Ascending aorta (tissue), 2 donors: ENCODE measurements at regions not wholly inside any gene's neighbourhood (a gene's known extent, or its start where the extent isn't known, plus 50 kb on each side); places are given as distances from the start of the nearest gene placed in this dataset.

ENCODE experiments used
- DNase-seq, 2 donors: peaks; one replicate each; pipeline ENCODE4 v3.0.0-alpha.2; 2019; ENCODE audit warnings: low spot score in 2 of 2
- H3K27ac ChIP-seq, 2 donors: fragments of 200-600 bp; sonication (generic); one replicate each; pipeline ENCODE4 v1.5.1; 2016 to 2017; ENCODE audit warnings: mild to moderate bottlenecking in 1 of 2
- H3K27me3 ChIP-seq: fragments of 200-600 bp; sonication (generic); one replicate; pipeline ENCODE4 v1.5.1; 2017
- H3K36me3 ChIP-seq, 2 donors: fragments of 200-600 bp; sonication (generic); one replicate each; pipeline ENCODE4 v1.5.1; 2016
- H3K4me1 ChIP-seq, 2 donors: fragments of 200-600 bp; sonication (generic); one replicate each; pipeline ENCODE4 v1.5.1; 2016 to 2017; ENCODE audit warnings: mild to moderate bottlenecking in 1 of 2
- H3K4me3 ChIP-seq, 2 donors: fragments of 200-600 bp; sonication (generic); one replicate each; pipeline ENCODE4 v1.5.1; 2016 to 2017; ENCODE audit warnings: mild to moderate bottlenecking in 1 of 2
- H3K9me3 ChIP-seq, 2 donors: fragments of 200-600 bp; sonication (generic); one replicate each; pipeline ENCODE4 v1.5.1; 2016
- intact Hi-C: fragments of 100-400 bp; cut with DNase I; formaldehyde crosslinking; loops from one replicate; pipeline ENCODE4 v1.15.1; 2023
- TF ChIP-seq, protein P1 (sequence below), 3 experiments: fragments of 200-600 bp in 2 of 3; fragments of 450-650 bp in 1 of 3; sonication (generic) in 2 of 3; IDR thresholded peaks; one replicate each; pipeline ENCODE4 v1.5.1; 2016 to 2019; ENCODE audit warnings: antibody characterized with exemption in 3 of 3, mild to moderate bottlenecking in 1 of 3, moderate library complexity in 1 of 3

DNA sequence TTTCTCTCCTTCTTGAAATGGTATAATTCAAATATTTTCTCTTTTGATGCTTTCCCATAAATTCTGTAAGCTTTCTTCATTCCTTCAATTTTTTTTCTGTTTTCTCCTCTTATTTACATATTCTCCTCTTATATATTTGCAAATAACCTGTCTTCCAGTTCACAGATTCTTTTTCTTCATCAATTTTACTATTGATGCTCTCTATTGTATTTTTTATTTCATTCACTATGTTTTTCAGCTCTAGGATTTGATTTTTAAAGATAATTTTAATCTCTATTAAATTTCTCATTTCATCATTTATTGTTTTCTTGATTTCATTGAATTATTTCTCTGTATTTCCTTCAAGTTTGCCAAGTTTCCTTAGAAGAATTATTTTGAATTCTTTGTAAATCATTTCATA is 54.0 kb upstream of the PRPS1L1 start:
- peaks cover 0 to 4% of the 10 kb centered on the region in 2 donors for H3K4me1 ChIP-seq
- intact Hi-C loops: no loop called here
- H3K27ac ChIP-seq: no peak overlapping the region
- no peak overlapping the region for H3K4me3 ChIP-seq
- no peaks in the 10 kb centered on the region for H3K36me3 ChIP-seq
- H3K9me3 ChIP-seq: peaks cover 5 to 17% of the 10 kb centered on the region in 2 donors
- TF ChIP-seq, protein P1, sequence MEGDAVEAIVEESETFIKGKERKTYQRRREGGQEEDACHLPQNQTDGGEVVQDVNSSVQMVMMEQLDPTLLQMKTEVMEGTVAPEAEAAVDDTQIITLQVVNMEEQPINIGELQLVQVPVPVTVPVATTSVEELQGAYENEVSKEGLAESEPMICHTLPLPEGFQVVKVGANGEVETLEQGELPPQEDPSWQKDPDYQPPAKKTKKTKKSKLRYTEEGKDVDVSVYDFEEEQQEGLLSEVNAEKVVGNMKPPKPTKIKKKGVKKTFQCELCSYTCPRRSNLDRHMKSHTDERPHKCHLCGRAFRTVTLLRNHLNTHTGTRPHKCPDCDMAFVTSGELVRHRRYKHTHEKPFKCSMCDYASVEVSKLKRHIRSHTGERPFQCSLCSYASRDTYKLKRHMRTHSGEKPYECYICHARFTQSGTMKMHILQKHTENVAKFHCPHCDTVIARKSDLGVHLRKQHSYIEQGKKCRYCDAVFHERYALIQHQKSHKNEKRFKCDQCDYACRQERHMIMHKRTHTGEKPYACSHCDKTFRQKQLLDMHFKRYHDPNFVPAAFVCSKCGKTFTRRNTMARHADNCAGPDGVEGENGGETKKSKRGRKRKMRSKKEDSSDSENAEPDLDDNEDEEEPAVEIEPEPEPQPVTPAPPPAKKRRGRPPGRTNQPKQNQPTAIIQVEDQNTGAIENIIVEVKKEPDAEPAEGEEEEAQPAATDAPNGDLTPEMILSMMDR (IDR thresholded peaks at IDR 0.05): no peak
- H3K27me3 ChIP-seq: no peaks in the 10 kb centered on the region
- no peak for DNase-seq

DNA sequence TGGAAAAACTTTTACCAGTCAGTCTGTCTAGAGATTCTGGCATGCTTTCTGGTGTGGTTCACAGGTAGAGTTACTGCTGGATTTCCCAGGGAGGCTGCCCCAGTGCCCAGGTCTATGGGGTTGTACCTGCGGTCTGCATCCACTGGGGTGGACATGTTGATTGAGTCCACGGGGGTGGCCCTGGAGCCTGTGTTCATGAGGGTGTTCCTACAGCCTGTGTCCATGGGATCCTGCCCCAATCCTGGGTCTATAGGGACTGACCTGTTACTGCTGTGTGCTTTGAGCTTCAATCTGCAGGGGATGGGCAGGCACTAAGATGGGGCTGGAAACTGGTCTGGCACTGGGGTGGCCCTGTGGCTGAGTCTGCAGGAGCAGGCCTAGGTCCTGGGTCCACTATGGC is 54.5 kb upstream of the PRPS1L1 start:
- H3K27ac ChIP-seq: no peak overlapping the region
- DNase-seq: no peak
- no peaks in the 10 kb centered on the region for H3K27me3 ChIP-seq
- TF ChIP-seq, protein P1 (IDR thresholded peaks at IDR 0.05): no peak
- no peak overlapping the region for H3K4me3 ChIP-seq
- H3K36me3 ChIP-seq: no peaks in the 10 kb centered on the region
- H3K9me3 ChIP-seq: peaks cover 5 to 17% of the 10 kb centered on the region in 2 donors
- intact Hi-C loops: no loop called here
- peaks cover 0 to 4% of the 10 kb centered on the region in 2 donors for H3K4me1 ChIP-seq

DNA sequence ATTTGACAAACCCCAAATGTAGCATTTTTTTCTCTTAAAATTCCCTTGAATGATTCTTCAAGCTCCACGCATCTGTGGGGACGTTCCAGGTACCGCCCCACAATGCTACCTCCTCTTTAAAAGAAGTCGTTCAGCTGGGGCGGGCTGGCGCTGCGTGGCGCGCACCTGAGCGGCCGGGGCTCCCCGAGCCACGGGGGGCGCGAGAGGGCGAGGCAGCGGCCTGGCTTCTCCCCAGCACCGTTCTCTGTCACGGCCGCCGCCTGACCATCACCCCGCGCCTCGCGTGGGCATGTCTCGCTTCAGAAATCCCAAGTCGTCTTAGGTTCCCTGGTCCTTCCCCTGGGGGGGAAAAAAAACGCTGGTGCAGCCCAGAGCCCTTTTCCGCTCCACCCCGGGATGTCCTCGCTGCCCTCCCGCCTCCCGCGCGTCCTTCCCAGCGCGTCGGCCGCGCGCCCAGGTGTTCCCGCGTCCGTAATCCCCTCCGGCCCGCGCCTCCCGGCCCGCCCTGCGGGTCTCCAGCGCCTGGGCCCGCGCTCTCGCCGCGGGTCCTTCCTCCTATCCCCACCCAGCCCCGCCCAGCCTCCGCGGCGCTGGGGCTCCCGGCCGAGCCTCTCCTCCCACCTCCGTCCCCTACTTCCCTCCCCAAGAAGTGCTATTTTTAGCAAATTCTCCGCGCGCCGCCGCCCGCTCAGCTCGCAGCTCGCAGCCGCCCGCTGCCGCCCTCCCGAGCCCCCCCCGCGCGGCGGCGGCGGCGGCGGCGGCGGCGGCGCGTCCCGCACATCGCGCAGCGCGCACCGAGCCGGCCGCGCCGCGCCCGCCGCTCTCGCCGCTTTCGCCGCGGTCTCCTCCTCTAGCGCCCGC is 58.7 kb upstream of the PRPS1L1 start:
- TF ChIP-seq, protein P1 (IDR thresholded peaks at IDR 0.05): peak in 1 of 3 experiments; percentile 38
- H3K9me3 ChIP-seq: peaks cover 5% of the 10 kb centered on the region in 2 donors
- DNase-seq: peak in 1 of 2 donors; percentile 69
- intact Hi-C loops: loop anchor here (5.0 kb wide), 2 partner anchors 144 to 231 kb away; partner anchors contain the start of gene SNX13
- H3K27ac ChIP-seq: peak overlapping the region; percentile 57 to 63
- H3K4me1 ChIP-seq: peaks cover 0 to 4% of the 10 kb centered on the region in 2 donors
- H3K4me3 ChIP-seq: peak overlapping the region; percentile 86 to 96
- no peaks in the 10 kb centered on the region for H3K27me3 ChIP-seq
- H3K36me3 ChIP-seq: no peaks in the 10 kb centered on the region

DNA sequence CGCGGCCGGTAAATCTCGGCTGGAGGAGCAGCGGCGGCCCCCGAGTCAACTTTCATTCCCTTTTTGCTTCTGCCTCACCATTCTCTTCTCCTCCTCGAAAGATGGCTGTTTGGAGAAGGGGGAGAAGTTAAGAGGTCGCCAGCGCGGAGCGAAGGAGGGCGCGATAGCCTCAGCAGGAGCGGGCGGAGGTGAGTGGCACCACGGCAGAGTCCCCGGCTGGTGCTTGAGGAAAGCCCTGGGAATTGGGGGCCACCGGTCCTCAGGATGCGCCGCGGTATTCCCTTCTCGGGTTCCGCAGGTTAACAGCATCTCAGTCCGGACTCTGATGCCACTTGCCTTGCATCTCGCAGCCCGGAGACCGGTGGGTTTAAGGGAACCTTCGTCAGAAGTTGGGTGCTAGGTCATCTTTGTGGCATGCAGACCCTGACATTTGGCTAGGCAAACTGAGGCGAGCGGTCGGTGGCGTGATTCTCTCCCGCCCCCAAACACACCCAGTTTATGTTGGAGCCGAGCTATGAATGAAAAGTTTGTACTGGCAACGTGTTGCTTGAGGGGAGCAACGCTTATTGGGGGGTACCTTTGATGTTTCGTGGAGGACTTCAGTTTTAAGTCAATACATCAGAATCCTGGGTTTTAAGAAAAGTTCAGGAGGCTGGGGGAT is 59.5 kb upstream of the PRPS1L1 start:
- intact Hi-C loops: loop anchor here (5.0 kb wide), 2 partner anchors 145 to 230 kb away; partner anchors contain the start of gene SNX13
- Histone ChIP-seq H3K36me3 (no peaks in the 10 kb centered on the region), H3K4me1 (peaks cover 0 to 4% of the 10 kb centered on the region in 2 donors), H3K27me3 (no peaks in the 10 kb centered on the region), H3K4me3 (peak overlapping the region; percentile 86 to 96), H3K27ac (peak overlapping the region in 1 of 2 donors; percentile 62), H3K9me3 (peaks cover 0 to 3% of the 10 kb centered on the region in 2 donors)
- DNase-seq: peak in 1 of 2 donors; percentile 65
- TF ChIP-seq, protein P1 (IDR thresholded peaks at IDR 0.05): no peak

DNA sequence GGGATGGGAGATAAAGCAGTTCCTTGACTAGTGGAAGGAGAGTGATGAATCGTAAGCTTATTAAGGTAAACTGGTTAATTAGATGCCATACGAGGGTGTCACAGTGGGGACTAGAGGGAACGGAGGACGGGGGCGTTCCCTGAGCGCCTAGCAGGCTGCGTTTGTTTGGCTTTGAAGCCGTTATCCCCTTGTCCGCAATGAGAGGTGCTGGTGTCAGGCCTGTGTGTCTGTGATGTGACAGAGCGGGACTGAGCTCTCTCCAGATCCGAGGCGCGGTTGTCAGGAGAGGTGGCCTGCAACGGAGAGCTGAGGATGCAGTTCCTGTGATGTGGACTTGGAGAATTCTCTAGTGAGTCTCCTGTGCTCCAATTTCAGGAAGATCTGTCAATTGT is 60.0 kb upstream of the PRPS1L1 start:
- Histone ChIP-seq H3K27ac (peak overlapping the region in 1 of 2 donors; percentile 62), H3K4me3 (peak overlapping the region; percentile 86 to 96), H3K4me1 (peaks cover 0 to 4% of the 10 kb centered on the region in 2 donors), H3K27me3 (no peaks in the 10 kb centered on the region), H3K36me3 (no peaks in the 10 kb centered on the region), H3K9me3 (no peaks in the 10 kb centered on the region)
- intact Hi-C loops: loop anchor here (5.0 kb wide), 2 partner anchors 145 to 230 kb away; partner anchors contain the start of gene SNX13
- DNase-seq: no peak
- TF ChIP-seq, protein P1 (IDR thresholded peaks at IDR 0.05): no peak
